Hematopoietic multipotent progenitor cell treated with erythropoietin and hydrocortisone succinate and interleukin-3 and kit ligand, for 6 days (in vitro differentiated cells): ENCODE measurements at regions not wholly inside any gene's neighbourhood (a gene's known extent, or its start where the extent isn't known, plus 50 kb on each side); places are given as distances from the start of the nearest gene placed in this dataset.
A peak's percentile ranks its signal among the peaks of the same experiment; 100 is the strongest.

Source experiments
- DNase-seq: peaks from one replicate; pipeline ENCODE4 v3.0.0-alpha.2; 2015

DNA sequence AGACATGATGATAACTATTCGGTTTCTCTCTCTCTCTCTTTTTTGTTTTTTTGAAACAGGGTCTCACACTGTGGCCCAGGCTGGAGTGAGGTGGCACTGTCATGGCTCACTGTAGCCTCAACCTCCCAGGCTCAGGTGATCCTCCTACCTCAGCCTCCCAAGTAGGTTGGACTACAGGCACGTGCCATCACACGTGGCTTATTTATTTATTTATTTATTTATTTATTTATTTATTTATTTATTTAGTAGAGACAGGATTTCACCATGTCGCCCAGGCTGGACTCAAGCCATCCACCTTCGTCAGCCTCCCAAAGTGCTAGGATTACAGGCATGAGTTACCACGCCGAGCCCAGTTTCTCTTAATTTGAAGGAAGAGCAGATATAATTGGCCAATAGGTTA lies 427.9 kb upstream of the JAG1 start:
- DNase-seq: no peak

DNA sequence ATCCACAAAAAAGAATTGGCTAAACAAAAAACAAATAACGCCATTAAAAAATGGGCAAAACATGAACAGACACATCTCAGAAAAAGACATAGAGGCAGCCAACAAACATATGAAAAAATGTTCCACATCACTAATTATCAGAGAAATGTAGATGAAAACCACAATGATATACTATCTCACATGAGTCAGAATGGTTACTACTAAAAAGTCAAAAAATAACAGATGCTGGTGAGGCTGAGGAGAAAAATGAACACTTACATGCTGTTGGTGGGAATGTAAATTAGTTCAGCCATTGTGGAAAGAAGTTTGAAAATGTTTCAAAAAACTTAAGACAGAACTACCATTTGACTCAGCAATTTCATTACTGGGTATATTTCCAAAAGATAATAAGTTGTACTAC lies 430.1 kb upstream of the JAG1 start:
- no peak for DNase-seq

DNA sequence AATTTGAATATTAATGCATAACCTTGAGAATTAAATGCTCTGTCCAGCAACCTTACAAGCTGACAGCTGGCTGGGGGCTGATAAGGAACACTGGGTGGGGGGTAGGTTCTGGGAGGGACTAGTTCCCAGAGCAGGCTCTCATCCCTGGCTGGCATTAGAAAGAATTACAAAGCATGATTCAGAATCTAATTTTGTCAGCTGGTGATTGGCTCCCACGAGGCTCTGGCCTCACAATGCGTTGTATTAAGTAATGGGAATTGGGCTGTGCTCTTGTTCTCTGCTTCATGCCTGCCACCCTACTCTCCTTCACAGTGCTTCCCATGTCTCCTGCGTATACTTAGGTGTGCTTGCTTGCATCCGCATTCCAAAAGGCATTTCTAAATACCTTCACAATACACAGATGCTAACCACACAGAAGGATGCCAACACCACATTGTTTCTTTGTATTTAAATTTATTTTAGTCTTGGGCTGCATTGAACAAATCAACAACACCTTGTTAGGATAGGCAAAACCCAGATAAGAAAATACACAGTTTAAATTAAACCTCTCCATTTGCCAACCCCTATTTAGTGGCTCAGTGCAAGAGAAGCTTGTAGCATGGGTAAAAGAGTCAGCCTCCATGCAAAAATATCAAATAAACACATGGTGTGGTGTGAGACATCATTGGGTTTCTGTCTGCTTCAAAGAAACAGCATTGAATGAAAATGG lies 434.5 kb upstream of the JAG1 start:
- peak; percentile 65 for DNase-seq

DNA sequence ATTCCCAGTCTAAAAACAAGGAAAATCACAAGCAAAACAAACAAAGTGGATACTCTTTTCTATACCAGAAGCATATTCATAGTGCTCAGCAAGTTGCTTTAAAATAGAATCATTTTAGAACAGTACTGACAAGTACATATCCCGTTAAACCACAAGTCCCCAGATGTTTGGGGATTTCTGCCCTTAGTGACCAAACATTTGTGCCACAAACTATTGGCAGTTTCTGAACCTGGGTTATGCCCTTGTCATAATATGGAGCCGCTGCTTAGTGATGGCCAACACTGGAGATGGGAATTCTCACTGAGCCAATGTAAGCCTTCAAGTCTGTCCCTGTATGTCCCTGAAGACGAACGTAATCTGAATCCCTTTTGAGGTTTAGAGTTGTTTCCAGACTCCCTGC lies 436.7 kb upstream of the JAG1 start:
- DNase-seq: no peak

DNA sequence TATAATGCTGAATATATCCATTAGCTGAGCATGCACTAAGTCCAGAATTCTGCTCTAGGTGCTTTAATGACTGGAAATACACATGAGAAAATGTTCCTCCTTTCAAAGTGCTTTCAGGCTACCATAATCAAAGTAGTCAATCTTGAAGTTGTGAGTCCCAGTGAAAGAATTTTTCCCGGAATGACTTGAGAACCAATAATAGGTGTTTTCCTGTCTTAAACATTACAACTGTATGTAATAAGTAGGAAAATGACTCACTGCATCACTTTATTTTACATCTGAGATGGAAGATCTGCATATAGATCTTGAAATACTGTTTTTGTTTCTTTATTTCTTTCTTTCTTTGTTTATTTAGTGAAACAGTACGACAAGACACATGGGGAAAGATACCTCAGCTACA lies 437.4 kb upstream of the JAG1 start:
- no peak for DNase-seq

DNA sequence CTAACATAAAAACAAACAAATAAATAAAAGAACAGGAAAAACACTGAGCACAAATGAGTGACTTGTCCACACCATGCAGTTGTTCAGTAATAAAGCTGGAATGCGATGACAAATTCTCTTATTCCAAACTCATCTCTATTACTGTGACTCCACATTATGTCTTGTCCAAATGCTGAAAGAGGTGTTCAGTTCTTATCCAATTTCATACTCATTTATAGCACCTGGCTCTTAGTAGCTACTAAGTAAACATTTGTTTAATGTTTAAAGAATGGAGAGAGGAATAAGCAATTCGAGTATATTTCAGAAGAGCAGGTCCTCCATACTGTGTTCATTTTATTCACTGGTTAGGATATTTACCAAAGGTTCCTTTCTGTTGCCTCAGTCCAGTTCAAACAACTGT lies 439.0 kb upstream of the JAG1 start:
- DNase-seq: no peak

DNA sequence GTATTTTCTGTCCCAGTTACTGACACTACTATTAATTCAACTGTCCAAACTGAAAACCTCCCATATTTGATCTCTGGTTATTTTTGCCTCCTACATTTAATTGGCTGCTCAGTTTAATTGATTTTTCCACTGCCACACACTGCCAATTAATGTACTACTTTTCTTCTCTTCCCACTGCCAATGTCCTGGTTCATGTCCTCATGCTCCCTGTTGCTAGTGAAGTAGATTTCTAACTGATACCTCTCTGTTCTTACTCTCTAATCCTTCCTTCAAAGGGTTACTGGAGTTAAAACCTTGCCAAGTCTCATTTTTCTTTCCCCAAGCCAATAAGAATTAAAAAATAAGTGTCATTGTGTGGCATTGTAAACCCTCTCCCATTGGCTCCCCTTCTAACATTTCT lies 440.6 kb upstream of the JAG1 start:
- DNase-seq: no peak

DNA sequence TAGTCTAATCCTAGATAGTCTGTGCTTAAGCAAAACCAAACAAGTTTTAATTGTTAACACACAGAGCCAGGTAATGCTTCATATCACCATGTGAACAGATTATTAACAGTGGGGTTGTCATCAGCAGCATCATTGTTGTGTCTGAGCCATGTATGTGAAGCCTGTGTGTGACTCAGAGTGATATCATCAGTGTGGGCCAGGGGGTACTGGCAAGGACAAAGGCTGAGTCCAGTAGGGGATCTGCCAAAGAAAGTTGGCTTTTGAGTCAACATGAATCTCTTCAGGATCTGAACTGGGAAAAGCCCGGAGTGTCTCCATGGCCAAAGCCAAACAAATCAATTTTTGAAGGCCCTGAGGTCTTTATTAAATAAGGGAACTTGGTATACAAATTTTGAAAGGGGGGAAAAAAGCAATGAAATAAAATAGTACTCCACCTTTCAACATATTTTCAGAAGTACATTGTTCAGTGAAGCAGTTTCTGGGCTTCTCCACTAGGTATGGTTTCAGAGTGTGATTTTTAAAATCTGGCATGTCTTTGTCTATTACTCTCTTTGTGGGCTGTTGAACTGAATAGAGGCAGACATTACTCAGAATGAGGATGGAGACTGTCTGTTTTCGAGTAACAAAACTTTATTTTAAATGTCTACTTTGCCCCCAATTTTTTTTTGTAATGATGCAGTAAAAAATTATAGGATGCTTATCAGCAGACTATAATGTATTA lies 444.2 kb upstream of the JAG1 start:
- no peak for DNase-seq

DNA sequence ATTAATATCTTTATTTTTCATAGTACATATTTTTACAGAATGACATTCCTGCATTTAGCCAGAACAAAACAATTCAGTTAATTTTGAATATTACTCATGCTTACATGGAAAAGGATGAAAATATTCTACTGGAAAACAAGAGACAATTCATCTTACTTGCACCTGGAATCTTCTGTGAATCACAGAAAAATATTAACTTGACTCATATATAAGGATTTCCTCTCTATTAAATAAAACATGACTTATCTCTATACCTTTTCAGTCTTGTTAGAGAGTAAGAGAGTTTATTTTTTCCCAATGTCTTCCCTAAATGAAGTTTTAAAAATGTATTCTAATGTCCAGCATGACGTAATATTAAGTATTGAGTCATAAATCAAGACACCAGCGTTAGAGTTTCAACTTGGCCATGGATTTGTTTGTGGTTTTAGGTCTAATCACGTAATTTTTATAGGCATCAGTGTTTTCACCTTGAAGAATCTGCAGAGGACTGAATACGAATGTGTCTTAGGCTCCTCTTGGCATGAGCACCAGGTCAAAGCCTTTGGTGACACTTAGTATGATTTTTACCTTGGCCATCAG lies 445.1 kb upstream of the JAG1 start:
- DNase-seq: no peak

DNA sequence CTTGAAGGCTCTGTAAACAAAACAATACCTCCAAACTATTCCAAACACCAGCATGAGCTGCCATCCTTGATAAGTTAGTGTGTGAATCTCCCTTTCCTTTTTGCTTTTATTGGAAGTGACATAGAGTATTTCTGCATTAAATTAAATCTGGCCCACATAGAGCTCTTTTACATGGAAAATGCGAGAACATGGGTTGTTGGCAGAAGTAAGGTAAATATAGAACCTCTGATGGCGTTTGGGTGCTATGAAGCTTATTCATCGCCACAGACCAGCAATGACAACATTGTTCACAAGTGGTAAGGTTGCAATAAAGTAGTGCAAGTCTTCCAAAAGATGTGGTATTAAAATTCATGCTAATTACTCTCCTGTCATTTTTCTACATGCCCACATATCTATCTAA lies 445.8 kb upstream of the JAG1 start:
- no peak for DNase-seq

DNA sequence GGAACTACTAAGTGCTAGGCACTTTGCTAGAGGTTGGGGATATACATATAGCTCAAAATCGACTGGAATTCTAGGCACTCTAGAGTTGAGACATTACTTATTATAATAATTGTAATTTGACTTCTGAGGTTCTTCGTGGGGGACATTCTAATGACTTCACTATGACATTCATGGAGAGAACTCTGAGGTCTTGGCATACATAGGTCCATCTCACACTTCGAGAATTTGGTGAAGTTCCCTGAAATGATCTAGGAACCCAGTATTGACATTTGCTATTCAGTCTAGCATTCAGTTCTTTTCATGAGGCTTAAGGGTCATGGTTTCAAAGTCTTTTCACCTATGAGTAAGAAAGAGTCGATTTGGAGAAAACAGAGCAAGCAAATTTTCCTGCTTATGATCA lies 446.6 kb upstream of the JAG1 start:
- no peak for DNase-seq

DNA sequence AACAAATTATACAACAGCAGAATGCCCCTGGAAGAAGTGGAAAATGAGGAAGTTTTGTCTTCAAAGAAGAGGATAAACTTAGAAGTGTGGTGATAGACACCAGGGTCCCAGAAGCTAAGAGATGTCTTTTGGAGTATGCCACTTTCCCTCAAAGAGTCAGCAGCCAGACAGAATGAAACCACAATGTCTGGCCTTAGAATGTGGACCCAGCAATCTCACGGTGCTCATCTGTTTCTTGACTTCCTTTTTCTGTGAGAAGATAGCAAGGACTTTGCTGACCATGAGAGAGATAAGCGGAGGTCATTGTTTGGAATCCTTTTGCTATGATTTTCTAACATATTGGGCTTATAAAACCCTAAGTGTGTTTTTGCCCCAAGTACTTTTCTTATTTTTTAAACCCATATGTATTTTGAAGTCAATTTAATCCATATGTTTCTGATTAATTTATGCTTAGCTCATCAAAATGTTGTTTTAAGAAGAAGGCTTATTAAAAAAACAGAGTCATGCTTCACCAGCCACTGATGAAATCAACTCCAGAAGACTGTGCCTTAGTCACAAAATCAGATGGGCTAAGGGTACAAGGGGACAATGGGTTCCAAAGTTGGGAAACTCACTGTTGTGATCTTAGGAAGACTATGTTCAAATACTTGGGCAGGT lies 451.2 kb upstream of the JAG1 start:
- DNase-seq: peak; percentile 67

DNA sequence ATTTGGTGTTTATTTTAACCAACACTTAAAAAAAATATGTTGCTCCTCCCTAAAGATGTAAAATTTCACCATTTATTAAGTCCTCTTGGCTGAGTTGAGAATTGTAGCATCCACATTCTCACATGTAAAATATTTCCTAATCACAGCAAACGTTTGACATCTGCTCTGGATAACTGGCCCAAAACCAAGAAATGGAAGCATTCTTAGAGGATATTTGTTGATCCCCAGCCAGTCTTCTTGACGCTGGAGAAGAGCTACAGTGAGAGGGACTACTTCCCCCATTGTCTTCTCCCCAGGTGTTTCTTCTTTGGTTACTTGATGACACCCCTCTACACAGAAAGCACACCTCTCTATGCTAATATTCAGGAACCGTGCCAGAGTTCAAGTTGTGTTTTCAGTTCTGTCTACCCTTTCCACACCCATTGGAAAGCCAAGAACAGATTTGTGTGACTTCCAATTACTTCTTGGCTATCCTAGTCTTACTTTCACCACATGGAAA lies 454.5 kb upstream of the JAG1 start:
- DNase-seq: no peak

DNA sequence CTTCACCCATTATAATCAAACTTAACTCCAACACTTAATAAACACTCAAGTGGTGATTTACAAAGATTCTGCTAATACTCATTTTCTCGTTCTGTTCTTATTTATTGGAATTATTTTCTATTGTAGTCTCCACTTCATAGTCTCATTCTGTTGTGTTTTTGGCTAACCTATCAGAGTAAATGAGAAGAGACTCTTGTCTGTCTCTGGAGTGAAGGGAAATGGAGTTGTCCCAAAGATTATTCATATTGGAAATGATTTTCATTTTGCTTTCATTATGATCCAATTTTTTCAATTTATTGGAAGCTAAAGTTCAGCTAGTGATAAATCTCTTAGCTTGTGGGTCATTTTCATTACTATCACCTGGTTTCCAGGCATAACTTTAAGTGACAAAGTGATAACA lies 454.9 kb upstream of the JAG1 start:
- DNase-seq: no peak

DNA sequence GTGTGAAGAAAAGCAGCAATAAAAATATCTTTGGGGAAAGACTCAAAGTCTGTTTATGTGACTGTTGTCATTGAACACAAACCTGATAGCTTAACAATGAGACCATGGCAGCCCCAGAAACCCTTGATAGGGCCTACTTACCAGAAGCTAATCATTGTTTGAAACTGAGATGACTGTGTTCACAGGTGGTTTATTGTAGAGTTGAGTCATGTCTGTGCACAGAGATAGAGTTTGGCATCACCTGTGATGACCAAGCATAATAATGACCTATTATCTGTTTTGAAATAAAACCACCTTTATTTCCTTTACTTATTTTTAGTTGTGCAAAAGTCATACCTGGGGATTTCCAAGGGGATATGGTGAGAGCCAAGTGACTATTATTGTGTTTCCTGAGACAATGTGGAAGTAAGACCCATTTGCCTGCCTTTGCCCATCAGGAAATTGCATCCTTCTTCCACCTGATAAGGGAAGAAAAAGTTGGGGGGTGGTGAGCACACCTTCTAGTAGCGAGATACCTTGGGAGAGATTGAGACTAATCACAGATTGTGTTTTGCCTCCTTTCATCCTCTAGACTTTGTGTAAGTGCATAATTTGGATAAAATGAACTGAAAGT lies 456.9 kb upstream of the JAG1 start:
- DNase-seq: no peak

DNA sequence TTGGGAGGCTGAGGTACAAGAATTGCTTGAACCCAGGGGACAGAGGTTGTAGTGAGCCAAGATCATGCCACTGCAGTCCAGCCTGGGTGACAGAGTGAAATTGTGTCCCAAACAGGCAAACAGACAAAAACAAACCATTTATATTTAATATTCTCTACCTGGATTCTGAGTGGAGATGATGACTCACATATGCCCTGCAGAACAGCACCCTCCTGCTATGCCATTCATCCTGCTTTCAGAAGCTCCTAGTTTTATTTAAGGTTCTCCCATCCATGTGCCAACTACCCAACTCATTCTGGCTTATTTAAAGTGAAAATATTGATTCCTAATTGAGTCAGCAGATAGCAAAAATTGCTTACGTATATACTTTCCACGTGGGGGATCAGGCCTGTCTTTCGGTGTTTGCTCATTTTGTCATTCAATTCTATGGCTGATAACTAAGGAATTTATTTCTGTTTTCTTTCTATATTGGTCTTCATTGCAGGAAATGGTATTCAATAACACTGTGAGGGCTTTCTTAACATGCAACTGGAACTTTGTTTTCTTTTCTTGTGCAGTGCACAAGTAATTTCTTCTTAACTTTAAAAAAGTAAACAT lies 459.1 kb upstream of the JAG1 start:
- no peak for DNase-seq

DNA sequence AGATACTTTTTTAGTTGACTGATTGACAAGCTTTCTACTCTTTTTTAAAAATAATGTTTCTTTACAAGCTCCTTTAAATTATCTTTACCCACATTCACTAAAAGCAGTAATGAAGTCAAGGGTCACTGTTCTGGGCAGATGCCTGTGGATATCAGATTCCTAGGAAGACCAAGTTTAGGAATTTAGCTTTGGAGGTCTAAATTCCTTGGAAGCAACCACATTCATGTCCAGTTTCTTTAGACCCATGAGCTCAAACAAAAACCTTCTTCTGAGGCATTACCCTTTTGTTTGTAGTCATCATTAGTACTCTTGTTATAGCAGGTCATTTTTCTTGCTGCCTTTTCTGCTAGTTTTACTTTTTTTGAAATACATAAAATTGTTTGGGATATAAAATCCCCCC lies 462.9 kb upstream of the JAG1 start:
- DNase-seq: no peak

DNA sequence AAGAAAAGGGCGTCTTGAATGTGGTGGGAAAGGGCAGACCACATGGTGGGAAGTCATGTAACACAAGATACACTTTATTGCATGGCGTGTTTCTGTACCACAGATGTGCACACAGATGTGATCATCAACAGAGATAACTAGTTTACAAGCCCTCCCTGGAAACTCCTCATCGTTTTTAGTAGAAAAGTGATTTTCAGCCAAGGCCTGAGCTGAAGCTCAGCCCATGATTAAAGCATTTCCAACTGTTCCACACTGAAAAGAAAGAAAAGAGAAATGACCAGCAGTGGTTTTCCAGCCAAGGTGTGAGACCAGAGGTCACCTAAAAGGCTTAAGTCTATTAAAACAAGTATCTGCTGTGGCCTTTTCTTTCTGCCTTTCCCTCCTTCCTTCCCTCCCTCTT lies 463.9 kb upstream of the JAG1 start:
- DNase-seq: no peak

DNA sequence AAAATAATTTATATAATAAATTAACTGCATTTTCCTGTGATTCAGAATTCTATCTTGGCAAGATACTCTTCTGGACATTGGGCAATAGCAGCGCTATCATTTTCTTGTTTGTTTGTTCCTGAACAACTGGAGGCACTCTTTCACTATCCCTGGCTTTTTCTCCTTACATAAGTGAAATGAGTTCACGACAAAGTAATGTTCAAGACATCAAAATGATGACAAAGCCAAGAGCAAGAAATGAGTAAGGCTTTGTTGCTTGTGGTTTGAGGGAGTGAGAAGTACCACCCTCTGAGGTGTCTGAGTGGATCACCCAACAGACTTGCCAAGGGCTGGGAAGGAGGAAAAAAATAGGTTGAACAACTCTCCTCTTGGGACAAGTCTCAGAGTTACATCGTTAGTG lies 466.6 kb upstream of the JAG1 start:
- DNase-seq: no peak

DNA sequence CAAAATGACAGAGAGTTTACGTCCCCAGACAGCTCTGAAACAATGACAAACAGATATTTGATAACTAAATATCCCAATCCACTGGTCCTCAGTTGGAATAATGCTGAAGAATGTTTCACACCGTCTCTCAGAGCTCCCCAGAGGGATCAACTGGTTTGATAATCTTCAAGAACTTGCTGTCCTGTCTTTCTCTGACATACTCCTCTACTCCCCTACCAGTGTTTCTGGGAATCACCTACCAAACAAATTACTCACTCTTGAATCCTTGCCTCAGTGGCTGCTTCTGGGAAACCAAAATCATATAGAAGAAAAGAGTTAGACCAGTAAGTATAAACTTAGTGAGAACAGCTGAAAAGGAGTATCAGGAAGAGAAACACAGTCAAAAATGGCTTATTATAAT lies 469.7 kb upstream of the JAG1 start:
- no peak for DNase-seq

DNA sequence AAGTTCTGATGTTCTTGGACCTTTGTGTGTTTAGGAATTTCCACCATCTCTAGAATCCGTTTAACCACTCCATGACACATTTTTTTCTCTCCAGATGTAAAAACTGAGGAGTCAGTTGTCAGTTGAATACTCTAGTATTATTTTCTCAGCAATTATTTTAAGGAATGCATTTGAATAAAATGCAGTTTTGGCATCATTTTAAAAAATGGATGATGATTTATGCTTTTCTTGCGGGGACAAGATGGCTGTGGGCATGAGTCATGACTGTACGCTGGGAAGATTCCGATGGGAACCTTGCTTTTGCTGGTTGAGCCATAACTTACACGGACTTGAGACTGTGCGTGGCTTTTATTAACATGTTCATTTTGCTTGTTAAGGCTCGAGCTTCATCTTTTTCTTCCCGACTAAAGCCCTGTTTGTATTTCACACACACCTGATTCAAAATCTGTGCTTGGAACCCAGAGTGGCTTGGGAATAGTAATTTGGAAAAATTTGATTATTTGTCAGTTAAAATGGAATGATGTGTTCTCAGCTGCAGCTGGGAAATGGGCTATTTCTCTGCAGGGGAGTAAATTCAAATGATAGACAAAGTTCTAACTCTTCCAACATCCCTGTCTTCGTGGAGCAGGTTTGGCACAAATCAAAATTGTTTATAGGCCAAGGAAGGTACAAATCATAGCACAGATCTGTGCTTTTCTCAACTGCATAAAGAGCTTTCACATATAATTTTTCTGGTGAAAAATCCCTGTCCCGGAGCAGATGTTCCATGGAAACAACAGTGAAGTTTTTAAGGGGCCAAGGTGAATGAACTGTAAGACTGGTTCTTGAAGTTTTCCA lies 470.5 kb upstream of the JAG1 start:
- DNase-seq: no peak

DNA sequence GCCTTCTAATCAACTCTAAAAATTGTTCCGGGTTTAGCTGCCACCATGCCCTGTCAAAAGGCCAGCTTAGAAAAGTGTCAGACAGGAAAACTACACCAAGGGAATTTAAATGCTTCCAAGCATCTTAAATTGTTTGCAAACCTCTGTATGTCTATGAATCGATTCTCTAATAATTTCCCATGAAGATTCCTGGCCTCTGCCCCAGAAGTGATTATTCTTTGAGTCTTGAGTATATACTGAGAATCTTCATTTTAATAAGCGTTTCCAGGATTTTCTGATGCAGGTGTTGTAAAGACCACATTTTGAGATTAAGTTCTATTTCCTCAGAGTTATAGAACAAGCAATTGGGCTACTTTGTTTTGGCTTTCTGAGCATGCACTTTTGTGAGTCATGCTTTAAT lies 471.8 kb upstream of the JAG1 start:
- no peak for DNase-seq
